Left colon (tissue), 2 donors: ENCODE measurements at regions not wholly inside any gene's neighbourhood (a gene's known extent, or its start where the extent isn't known, plus 50 kb on each side); places are given as distances from the start of the nearest gene placed in this dataset.
A peak's percentile ranks its signal among the peaks of the same experiment; 100 is the strongest.
"Not testable (repeated sequence)": the region's sequence is repeated elsewhere in the genome, so short reads cannot be mapped to it uniquely, and the experiment has no call there.

Experiments used
- ATAC-seq: fragments of 200-7000 bp; cut with Tn5 transposase; one replicate; pipeline ENCODE4 v1.9.1; 2020; ENCODE audit warnings: mild to moderate bottlenecking, moderate library complexity
- DNase-seq, 2 donors: peaks; one replicate each; pipeline ENCODE4 v3.0.0-alpha.2; 2020
- intact Hi-C, 2 donors: fragments of 100-400 bp; cut with DNase I in 1 of 2; cut with micrococcal nuclease in 1 of 2; formaldehyde crosslinking; loops; one replicate each; pipeline versions ENCODE4 v1.11.2 to v1.14.0; 2022; cut with DNase I, micrococcal nuclease
- donor health status: DM: no; HTN: no; CAD: no.
- donor health status: DM: yes; HTN: yes; CAD: no.

DNA sequence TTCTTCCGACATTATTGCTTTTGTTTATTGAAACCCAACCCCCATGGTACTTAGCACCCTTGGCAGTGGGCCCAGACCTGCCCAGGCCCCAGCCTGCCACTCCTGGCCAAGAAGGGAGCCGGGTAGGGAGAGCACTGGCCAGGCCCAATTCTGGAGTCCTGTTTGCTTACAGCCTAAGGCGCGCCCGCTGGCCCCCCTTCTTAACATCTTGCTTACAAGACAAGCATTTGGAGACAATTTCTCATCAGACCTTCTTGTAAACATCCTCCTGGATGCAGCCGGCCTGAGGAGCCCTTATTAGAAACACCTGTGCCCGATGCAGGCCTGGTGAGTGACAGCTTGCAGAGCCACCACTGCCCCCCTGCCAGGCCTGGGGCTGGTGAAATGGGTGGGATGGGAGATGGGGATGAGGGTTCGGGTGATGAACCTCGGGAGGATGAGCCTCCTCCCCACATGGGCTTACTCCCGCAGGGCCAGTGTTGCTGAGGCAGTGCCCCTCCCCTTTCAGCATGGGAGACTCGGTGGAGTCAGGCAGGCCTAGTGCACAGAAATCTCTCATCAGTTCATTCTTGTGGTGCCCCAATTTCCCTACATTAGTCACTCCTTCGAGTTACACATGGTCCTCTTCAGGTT is 217.5 kb downstream of the CYP26B1 start:
- intact Hi-C loops, result no loop called here
- peak; percentile 74 for ATAC-seq
- peak in 1 of 2 donors; percentile 72 for DNase-seq

DNA sequence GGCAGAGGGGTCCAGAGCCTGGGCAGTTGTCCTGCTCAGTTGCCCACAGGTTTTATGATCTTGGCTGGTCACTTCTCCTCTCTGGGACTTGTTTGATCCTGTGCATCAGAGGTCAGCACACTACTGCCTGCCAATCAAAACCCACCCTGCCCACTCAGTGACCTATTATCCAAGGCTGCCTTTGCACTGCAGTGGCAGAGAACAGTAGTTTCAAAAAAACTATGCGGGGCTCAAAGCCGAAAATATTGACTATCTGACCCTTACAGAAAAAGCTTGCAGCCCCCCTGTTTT is 218.2 kb downstream of the CYP26B1 start:
- no peak for DNase-seq
- intact Hi-C loops, result no loop called here
- ATAC-seq, result no peak

- intact Hi-C loops, result no loop called here
- no peak for ATAC-seq
- DNase-seq, result no peak
These were observed 218.8 kb downstream of the CYP26B1 start for GRCh38 chr2:71928734-71929481.

- no peak for DNase-seq
- no peak for ATAC-seq
- intact Hi-C loops, result no loop called here
These were observed 219.6 kb downstream of the CYP26B1 start for GRCh38 chr2:71927757-71928715.

GRCh38 chr2:71926876-71927756 is 220.5 kb downstream of the CYP26B1 start:
- no peak for DNase-seq
- ATAC-seq, result no peak
- intact Hi-C loops, result no loop called here

DNA sequence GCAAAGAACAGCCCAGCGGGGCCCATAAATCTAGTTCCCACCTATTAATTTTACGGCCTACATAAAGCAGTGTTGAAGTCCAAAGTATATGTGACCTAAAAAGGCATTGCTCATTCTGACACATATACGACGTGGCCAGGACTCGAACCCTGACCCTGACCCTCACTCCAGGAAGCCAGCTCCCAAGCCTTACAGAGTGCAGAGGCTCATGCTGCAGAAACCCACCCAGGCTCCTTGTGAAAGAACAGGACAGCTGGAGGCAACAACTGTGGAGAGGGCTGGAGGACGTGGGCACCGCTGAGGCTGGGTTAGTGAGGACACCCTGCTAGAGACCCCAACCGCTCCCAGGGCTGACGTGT is 221.6 kb downstream of the CYP26B1 start:
- intact Hi-C loops, result no loop called here
- DNase-seq (peak; percentile 53 to 56), ATAC-seq (peak; percentile 84)

DNA sequence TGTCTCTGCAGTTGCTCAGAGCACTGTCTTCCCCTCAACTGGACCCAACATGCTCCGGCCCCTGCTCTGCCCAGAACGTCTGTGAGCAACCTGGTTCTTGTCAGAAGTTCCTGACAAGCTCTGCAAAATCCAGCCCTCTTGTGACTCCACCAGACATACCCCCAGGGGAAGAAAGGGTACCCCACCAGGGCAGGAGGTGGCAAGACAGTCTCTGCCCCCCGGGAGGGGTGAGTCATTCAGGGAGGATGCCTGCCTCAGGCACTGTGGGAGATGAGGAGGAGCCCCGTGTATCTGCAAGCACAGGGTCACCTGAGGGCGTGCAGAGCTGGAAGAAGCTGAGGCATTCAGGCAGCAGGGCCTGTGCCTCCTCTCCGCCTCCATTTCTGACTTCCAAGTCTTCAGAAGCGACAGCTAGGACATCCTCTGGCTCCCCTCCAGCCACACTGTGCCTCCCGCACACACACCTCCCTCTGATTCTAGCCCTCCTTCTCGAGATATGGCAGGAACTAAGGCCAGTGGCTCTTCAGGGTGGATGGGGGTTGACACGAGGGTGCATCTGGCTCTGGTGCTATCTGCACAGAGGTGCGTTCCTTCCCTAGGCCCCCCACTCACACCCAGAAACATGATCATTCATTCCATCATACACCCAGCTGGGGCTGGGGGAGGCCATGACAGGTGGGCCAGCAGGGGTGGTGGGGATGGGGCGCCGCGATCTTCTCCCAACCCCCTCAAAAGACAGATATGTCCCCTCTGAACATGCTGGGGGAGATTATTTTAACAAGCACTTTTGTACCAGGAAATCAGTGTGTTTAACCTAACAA is 222.2 kb downstream of the CYP26B1 start:
- DNase-seq, result peak; percentile 37 to 51
- intact Hi-C loops, result no loop called here
- peak; percentile 37 for ATAC-seq

DNA sequence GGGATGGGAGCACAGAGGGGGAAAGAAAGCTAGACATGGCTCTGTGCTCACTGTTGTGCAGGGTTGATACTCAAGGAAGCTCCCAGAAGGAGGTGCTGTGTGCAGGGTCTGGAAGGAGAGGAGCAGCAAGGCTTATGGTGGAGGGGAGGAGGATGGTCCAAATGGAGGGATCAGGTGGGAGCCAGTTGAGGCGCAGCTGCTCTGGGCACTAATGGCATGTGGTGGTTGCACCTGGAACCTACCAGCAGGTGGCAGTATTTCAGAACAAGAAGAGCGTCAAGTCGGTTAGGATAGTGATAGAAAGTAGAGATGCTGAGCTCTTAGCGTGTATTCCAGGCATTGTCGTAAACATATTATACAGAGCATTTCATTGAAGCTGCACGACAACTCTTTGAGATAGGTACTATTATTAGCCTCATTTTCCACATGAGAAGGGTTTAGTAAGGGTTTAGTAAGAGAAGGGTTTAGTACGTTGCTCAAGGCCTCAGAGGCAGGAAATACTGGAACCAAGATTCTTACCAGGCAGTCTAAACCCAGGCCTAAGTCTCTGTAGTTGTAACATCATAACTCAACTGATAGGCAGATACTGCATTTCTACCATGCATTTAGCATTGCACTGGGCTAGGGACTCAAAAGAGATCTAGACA is 223.7 kb downstream of the CYP26B1 start:
- intact Hi-C loops, result loop anchor here in 1 of 2 donors (1.0 kb wide), 1 partner anchor 226 kb away; no protein-coding TSS in a partner anchor
- DNase-seq, result peak in 1 of 2 donors; percentile 74
- ATAC-seq, result peak; percentile 66

DNA sequence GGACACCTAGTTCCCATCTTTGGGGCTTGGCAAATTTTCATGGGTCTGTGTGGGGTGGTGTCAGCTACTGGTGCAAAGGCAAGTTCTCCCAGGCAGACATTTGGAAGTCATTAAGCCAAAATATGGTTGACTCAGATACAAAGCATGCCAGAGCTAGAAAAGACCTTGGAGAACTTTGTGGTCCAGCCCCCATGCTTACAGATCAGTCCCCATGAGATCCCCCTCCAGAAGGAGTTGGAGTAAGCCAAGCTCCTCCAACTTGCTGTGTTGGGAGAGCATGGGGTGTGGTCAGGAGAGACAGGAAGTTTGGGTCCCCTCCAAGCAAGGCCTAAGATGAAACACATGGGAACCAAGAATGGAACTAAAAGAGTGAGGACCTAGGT is 224.5 kb downstream of the CYP26B1 start:
- intact Hi-C loops, result no loop called here
- DNase-seq (no peak), ATAC-seq (no peak)

DNA sequence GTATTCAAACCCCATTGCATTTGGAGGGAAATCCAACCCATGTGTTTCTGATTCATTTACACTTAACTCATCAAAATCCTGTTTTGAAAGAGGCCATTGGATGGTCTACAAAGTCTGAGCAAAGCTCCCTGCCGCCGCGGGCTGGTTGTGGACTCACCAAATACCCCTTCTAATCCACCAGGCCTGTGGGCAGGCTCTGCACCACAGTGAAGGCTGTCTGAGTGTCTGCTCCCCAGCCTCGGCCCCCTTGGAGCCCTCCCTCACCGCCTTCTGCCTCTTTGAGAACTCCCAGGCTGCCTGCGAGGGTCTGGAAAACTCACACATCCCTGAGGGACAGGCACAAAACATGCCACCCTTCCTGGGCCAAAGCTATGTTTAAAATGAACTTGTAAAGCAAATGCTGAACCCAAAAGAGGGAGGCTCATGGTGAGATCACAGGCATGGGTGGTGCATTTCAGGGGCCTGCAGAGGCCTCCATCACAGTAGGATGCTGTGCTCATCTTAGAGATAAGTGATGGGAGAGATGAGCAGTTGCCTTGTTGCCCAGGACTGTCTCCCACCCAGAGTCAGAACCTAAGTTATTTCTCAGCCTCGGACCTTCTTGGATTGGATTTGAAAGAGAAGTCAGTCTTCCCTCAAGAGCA is 225.0 kb downstream of the CYP26B1 start:
- ATAC-seq (no peak), DNase-seq (no peak)
- intact Hi-C loops, result no loop called here

DNA sequence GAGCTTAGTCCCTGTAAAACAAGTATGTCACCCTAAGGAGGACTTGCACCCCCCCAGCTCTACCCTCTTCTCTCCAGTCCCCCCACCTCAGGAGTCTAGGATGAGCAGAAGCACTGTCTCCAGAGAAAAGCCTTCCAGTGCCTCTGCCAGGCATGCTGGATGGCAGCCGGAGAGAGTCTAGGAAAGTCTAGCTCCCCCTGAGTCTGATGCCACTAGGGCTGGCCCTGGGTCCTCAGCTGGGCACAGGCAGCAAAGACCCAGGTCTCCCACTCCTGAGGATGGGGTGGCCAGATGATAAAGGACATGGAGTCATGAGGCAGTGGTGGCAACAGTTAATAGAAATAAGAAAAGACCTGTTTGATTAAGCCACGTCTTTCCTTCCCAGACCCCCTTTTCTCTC is 225.6 kb downstream of the CYP26B1 start:
- DNase-seq (no peak), ATAC-seq (no peak)
- intact Hi-C loops, result no loop called here

DNA sequence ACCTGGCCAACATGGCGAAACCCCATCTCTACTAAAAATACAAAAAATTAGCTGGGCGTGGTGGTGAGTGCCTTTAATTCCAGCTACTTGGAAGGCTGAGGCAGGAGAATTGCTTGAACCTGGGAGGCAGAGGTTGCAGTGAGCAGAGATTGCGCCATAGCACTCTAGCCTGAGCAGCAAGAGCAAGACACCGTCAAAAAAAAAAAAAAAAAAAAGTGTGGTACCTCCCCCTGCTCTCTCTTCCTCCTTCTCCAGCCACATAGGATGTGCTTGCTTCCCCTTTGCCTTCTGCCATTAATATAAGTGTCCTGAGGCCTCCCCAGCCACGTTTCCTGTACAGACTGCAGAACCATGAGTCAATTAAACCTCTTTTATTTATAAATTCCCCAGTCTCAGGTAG is 226.8 kb downstream of the CYP26B1 start:
- intact Hi-C loops, DNase-seq, ATAC-seq: not testable (repeated sequence)

DNA sequence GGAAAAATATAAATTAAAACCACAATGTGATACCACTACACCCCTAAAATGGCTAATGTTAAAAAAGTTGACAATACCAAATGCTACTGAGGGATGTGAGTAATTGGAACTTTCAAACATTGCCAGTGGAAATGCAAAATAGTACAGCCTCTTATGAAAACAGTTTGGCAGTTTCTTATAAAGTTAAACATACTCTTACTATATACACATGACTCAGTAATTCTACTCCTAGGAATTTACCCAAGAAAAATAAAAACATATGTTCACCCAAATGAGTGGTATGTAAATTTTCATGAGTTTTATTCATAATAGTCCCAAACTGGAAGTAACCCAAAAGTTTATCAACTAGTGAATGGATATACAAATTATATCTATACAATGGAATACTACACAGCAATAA is 228.0 kb downstream of the CYP26B1 start:
- intact Hi-C loops, result no loop called here
- ATAC-seq (no peak), DNase-seq (no peak)

GRCh38 chr2:71910277-71910676 is 237.4 kb downstream of the CYP26B1 start:
- intact Hi-C loops, result no loop called here
- no peak for ATAC-seq

DNA sequence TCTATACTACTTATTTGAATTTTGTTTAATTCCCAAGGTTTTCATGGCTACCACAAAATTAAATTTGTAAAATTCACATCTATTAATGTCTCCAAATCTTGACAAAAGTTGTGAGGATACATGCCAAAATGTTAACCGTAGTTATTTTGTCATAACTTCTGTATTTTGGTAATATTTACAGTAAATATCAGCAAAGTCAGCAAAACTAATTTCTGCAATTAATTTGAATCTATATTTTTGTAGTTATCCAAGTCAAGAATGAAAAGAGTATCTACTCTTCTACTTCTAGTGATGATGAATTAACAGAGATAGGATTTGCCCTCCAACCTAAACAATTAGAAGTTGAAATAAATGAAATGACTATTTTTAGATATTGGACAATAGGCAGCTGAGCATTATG is 238.9 kb downstream of the CYP26B1 start:
- intact Hi-C loops, result no loop called here

More at GRCh38 chr2:71910277-71910676, 237.4 kb downstream of the CYP26B1 start:
- no peak for DNase-seq

DNA sequence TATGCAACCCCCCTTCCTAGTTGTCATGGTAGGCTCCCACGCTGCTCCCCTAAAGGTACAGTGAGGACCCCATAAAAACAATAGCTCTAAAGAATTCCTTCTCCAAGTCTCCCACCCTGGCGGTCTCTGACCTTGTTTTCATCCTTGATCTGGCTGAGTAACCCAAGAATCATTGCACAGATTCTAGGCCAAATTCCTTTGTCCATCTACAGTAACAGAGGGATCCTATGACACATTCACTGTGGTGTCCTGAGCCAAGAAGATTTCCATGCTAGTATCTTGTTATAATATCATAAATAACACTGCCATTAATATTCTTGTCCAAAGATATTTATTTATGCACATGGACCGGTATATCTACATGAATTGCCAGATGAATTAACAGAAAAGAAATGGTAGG is 240.2 kb downstream of the CYP26B1 start:
- DNase-seq, result no peak
- no peak for ATAC-seq
- intact Hi-C loops, result no loop called here

More for the DNA sequence above, 238.9 kb downstream of the CYP26B1 start:
- ATAC-seq (no peak), DNase-seq (no peak)

DNA sequence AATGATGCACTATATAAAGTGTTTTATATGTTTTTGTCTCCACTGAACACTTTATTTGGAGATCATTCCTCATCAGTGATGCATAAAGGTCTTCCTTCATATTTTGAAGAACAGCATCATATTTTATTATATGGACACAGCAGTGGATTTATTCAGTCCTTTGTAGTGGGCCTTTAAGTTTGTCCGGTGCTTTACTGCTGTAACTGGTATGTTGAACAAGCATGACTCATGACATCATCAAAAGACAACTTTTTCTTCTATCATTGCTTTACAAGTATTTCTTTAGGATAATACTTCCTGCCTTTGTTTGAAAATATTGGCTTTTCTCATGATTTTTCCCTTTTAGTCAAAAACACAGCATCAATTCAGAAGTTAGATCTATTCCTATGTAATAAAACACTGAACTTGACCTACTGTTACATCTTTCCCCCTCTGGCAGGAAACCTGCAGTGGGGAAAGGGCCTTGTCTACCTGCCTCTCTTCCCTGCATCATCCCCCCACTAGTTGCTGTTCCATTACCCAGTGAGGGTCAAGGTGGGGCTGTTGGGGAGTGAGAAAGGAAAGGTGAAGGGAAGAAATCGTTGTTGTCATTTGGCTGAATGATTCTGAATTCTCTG is 241.2 kb downstream of the CYP26B1 start:
- intact Hi-C loops, result no loop called here
- DNase-seq (no peak), ATAC-seq (no peak)
